BE2C (cell line): ENCODE measurements at regions not wholly inside any gene's neighbourhood (a gene's known extent, or its start where the extent isn't known, plus 50 kb on each side); places are given as distances from the start of the nearest gene placed in this dataset.

ENCODE experiments used
- DNase-seq: peaks from one replicate; pipeline ENCODE4 v3.0.0-alpha.2; 2020
- H3K27me3 ChIP-seq: fragments of 250-450 bp; sonication (Bioruptor Pico); 2 replicates; pipeline ENCODE4 v1.5.1; 2020; ENCODE audit warnings: mild to moderate bottlenecking
- H3K36me3 ChIP-seq: fragments of 250-450 bp; sonication (Bioruptor Pico); 2 replicates; pipeline ENCODE4 v1.5.1; 2020; ENCODE audit warnings: mild to moderate bottlenecking
- H3K4me1 ChIP-seq: fragments of 250-450 bp; sonication (Bioruptor Pico); 2 replicates; pipeline ENCODE4 v1.5.1; 2020
- H3K4me3 ChIP-seq: 2 replicates; pipeline ENCODE4 v1.5.1; 2011; ENCODE audit warnings: low read depth, low read length
- H3K9me3 ChIP-seq: fragments of 250-450 bp; sonication (Bioruptor Pico); 2 replicates; pipeline ENCODE4 v1.5.1; 2020
- TF ChIP-seq, protein P1 (sequence below): IDR thresholded peaks from 2 replicates; pipeline ENCODE4 v1.5.1; 2012; ENCODE audit warnings: mild to moderate bottlenecking, low read depth, low read length

DNA sequence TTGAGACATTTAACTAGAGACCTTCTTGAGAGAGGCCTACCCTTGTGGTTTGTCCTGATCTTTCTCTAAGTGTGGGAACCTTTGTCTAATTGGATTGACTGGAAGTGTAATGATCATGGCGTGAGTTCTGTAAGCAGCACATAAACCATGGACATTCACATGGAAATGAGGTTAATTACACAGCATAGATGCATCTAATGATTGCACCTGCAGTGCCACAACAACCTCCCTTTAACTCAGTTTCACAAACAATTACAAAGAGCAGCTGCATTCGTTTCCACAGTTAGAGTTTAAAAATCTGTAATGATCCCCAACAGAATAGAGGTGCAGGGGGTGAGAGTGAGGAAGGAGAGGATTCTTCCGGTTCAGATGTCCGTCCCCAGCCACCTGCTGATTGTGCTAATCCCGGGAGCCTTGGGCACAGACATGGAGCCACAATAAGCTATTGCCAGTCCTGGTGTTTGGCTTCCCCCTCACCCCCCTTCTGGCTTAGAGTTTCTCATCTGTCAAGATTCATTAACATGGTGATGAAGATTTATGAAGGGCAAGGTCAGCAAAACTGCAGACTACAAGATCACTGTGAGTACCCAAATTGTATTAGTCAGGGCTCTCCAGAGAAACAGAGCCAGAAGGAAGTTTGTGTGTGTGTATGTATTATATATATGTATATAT, 659.2 kb upstream of the SOX9 start:
- TF ChIP-seq, protein P1, sequence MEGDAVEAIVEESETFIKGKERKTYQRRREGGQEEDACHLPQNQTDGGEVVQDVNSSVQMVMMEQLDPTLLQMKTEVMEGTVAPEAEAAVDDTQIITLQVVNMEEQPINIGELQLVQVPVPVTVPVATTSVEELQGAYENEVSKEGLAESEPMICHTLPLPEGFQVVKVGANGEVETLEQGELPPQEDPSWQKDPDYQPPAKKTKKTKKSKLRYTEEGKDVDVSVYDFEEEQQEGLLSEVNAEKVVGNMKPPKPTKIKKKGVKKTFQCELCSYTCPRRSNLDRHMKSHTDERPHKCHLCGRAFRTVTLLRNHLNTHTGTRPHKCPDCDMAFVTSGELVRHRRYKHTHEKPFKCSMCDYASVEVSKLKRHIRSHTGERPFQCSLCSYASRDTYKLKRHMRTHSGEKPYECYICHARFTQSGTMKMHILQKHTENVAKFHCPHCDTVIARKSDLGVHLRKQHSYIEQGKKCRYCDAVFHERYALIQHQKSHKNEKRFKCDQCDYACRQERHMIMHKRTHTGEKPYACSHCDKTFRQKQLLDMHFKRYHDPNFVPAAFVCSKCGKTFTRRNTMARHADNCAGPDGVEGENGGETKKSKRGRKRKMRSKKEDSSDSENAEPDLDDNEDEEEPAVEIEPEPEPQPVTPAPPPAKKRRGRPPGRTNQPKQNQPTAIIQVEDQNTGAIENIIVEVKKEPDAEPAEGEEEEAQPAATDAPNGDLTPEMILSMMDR: no peak
- Histone ChIP-seq H3K4me1 (peaks cover 4% of the 10 kb centered on the region; the same call in 1 of the 2 replicates), H3K9me3 (no peaks in the 10 kb centered on the region), H3K36me3 (no peaks in the 10 kb centered on the region), H3K27me3 (no peaks in the 10 kb centered on the region), H3K4me3 (no peak overlapping the region)
- peak; percentile 72 for DNase-seq

DNA sequence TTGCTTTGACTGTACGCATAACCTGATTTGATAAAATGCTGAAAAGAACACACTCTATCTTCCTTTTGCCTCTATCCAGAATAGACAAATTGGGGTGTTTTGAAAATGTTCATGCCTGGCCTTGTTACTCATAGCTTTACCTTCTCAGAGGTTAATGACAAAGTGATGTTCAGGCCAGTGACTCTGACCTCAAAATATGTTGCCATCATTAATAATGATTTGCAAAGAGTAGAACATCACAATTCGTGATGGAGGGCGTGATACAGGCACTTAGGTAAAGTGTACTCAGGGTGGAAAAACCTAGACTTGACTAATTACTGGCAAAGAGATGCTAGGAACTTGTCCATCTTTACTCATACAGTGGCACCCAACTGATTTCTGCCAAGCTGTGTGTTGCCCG, 656.6 kb upstream of the SOX9 start:
- TF ChIP-seq, protein P1: no peak
- Histone ChIP-seq H3K9me3 (no peaks in the 10 kb centered on the region), H3K4me3 (no peak overlapping the region), H3K4me1 (peaks cover 4% of the 10 kb centered on the region; the same call in 1 of the 2 replicates), H3K27me3 (no peaks in the 10 kb centered on the region), H3K36me3 (no peaks in the 10 kb centered on the region)
- no peak for DNase-seq

DNA sequence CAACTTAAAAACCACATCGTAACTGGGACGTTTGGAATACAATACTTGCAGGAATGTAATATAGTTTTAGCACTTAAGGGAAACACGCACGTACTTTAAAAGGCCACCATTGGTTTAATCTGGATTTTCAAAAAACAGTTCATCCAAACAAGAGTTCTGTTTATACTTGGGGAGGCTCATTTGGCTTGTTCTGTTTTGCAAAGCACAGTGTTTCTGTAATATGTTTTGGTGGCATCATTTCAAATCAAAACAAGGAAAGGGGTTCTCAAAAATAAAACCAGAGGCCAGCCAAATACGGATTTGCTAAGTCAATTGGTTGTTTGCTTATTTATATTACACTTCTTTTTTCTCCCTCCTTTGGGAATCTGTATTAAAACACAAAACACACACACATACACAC, 656.1 kb upstream of the SOX9 start:
- no peaks in the 10 kb centered on the region for H3K36me3 ChIP-seq
- no peak overlapping the region for H3K4me3 ChIP-seq
- peaks cover 4% of the 10 kb centered on the region; the same call in 1 of the 2 replicates for H3K4me1 ChIP-seq
- H3K27me3 ChIP-seq: no peaks in the 10 kb centered on the region
- no peak for DNase-seq
- TF ChIP-seq, protein P1: no peak
- H3K9me3 ChIP-seq: no peaks in the 10 kb centered on the region

DNA sequence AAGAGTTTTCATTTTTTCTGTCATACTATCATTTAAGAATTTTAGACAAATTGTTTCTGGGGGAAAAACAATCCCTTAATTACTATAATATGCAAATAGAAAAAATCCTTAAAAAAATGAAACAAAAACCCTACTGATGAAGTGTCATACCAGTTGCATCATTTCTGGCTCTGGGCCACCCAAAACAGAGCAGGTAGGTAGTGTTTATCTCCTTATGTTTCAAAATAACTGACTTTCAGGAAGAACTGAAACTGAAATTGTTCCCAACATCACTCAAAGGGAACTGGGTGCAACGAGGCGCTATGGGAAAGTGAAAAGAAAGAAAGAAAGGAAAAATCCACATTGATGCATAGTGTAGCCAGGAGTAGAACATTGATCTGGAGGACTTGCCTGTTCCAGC, 653.1 kb upstream of the SOX9 start:
- no peaks in the 10 kb centered on the region for H3K4me1 ChIP-seq
- H3K27me3 ChIP-seq: no peaks in the 10 kb centered on the region
- no peaks in the 10 kb centered on the region for H3K9me3 ChIP-seq
- TF ChIP-seq, protein P1: no peak
- H3K36me3 ChIP-seq: no peaks in the 10 kb centered on the region
- no peak overlapping the region for H3K4me3 ChIP-seq
- no peak for DNase-seq

DNA sequence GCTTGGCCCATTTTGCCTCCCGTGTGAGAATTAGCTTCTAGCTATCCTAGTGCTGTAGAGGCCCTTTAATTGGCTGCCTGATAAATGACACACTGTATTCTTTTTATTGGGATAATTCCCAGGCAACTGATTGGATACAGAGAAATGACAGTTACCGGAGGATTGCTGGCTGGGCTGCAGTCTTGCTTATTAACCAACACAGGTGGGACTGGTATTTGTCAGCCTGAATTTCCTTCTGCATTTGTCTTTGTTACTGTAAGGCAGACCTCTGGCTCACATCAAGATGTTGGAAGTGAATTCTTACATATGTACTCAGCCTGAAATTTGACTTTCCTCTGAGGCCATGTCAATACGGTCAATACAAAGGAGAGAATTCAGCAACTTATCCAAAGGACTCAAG, 650.8 kb upstream of the SOX9 start:
- no peaks in the 10 kb centered on the region for H3K9me3 ChIP-seq
- H3K4me1 ChIP-seq: no peaks in the 10 kb centered on the region
- no peaks in the 10 kb centered on the region for H3K36me3 ChIP-seq
- no peaks in the 10 kb centered on the region for H3K27me3 ChIP-seq
- DNase-seq: no peak
- no peak overlapping the region for H3K4me3 ChIP-seq
- TF ChIP-seq, protein P1: no peak

DNA sequence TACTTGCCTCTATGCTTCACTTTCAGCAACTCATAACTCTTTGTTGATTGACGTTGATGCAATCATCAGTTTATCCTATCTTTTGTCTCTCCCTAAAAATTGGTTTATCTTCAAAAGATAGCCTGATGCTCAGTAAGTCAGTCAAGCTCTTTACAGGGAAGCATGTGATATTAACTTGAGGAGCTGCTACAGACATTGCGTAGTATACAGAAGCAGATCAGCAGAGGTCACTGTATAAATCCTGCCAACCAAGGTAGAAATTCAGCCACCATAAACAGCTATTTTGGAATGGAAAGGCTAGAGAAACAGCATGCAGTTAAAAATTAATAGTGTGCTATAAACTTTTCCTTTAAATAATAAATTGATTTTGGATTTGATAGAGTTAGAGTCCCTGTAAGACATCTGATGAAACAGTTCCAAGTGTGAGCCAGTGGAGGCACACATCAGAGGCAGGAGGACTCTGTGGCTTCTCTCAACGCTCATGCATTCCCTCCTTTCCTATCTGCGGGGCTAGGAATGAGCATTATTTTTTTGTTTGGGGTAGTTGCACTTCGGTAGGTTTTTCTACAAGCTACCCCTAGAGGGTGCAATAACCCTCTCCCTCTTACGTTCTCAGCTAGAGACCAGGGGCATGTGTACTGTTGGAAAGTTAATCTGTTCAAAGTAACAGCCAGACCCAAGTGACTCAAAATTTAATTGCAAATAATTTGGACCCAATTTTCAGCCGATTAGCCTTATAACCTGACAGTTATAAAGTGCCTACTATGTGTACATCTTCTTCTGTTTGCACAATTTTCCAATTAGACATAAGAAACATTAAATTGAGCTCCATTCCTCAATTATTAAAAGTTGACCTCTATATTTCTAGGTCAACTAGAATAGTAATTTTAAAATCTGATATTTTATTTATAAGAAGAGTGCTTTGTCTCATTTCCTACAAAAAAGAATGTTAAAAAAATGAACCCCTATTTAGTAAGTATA, 647.7 kb upstream of the SOX9 start:
- no peaks in the 10 kb centered on the region for H3K27me3 ChIP-seq
- DNase-seq: peak; percentile 37

More for the DNA sequence above, 647.7 kb upstream of the SOX9 start:
- no peak overlapping the region for H3K4me3 ChIP-seq
- H3K4me1 ChIP-seq: no peaks in the 10 kb centered on the region
- H3K9me3 ChIP-seq: no peaks in the 10 kb centered on the region
- TF ChIP-seq, protein P1: peak; percentile 88
- no peaks in the 10 kb centered on the region for H3K36me3 ChIP-seq
